ENCODE measurements at regions not wholly inside any gene's neighbourhood (a gene's known extent, or its start where the extent isn't known, plus 50 kb on each side); places are given as distances from the start of the nearest gene placed in this dataset.

- TF ChIP-seq CTCF (IDR thresholded peaks at IDR 0.05) (no peak), POLR2A (IDR thresholded peaks at IDR 0.05) (no peak)
These were observed 155.4 kb upstream of the ITGA1 start for GRCh38 chr5:52632281-52632680.
